ENCODE measurements at regions not wholly inside any gene's neighbourhood (a gene's known extent, or its start where the extent isn't known, plus 50 kb on each side); places are given as distances from the start of the nearest gene placed in this dataset.
"Not testable (repeated sequence)": the region's sequence is repeated elsewhere in the genome, so short reads cannot be mapped to it uniquely, and the experiment has no call there.

DNA sequence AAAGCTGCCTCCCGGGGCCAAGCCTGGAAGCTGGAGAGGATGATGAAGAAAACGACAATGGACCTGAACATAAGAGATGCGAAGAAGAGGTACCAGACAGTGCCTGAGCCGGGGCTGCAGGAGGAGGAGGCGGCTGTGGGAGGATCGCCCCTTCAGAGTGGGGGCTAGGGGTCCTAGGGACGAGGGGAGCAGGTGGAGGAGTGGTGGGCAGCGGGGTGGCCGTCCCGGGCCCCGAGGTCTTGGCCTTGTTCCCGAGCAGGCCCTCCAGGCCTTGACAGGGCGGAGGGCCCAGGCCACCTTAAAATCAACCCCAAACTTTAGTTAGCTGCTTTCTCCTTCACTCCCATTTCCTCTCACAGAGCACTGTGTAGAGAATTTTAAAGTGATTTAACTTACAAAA lies 442.8 kb downstream of the POTEH start:
- TF ChIP-seq, protein P1, sequence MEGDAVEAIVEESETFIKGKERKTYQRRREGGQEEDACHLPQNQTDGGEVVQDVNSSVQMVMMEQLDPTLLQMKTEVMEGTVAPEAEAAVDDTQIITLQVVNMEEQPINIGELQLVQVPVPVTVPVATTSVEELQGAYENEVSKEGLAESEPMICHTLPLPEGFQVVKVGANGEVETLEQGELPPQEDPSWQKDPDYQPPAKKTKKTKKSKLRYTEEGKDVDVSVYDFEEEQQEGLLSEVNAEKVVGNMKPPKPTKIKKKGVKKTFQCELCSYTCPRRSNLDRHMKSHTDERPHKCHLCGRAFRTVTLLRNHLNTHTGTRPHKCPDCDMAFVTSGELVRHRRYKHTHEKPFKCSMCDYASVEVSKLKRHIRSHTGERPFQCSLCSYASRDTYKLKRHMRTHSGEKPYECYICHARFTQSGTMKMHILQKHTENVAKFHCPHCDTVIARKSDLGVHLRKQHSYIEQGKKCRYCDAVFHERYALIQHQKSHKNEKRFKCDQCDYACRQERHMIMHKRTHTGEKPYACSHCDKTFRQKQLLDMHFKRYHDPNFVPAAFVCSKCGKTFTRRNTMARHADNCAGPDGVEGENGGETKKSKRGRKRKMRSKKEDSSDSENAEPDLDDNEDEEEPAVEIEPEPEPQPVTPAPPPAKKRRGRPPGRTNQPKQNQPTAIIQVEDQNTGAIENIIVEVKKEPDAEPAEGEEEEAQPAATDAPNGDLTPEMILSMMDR (IDR thresholded peaks at IDR 0.05; ENCODE audit: low read depth, low read length) = not testable (repeated sequence)
- TF ChIP-seq EZH2phosphoT487 (IDR thresholded peaks at IDR 0.05; ENCODE audit: low read depth) = not testable (repeated sequence)

Measured in OCI-LY3 (cell line).